ENCODE measurements at regions not wholly inside any gene's neighbourhood (a gene's known extent, or its start where the extent isn't known, plus 50 kb on each side); places are given as distances from the start of the nearest gene placed in this dataset.

DNA sequence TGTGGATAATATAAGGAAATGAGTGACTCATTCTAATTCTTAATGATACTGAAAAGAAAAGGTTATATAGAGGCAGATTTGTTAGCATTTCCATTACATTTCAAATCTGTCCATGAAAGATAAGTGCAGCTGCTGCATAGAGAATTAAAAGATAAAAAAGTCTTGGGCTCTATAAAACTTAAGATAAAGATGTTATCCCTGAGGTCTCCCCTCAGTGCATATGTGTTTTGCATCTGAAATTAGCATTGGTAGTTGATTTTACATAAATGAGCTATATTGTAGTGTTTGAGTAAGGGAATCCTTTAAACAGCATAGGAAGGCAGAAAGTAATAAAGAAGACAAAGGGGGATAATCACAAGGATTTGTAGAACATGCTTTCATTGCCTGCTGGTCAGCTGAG is 206.2 kb downstream of the FSCB start:
- ChIA-PET POLR2A (no interaction called here), CTCF (no interaction called here)
- TF ChIP-seq, protein P1, sequence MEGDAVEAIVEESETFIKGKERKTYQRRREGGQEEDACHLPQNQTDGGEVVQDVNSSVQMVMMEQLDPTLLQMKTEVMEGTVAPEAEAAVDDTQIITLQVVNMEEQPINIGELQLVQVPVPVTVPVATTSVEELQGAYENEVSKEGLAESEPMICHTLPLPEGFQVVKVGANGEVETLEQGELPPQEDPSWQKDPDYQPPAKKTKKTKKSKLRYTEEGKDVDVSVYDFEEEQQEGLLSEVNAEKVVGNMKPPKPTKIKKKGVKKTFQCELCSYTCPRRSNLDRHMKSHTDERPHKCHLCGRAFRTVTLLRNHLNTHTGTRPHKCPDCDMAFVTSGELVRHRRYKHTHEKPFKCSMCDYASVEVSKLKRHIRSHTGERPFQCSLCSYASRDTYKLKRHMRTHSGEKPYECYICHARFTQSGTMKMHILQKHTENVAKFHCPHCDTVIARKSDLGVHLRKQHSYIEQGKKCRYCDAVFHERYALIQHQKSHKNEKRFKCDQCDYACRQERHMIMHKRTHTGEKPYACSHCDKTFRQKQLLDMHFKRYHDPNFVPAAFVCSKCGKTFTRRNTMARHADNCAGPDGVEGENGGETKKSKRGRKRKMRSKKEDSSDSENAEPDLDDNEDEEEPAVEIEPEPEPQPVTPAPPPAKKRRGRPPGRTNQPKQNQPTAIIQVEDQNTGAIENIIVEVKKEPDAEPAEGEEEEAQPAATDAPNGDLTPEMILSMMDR (IDR thresholded peaks at IDR 0.05; ENCODE audit: insufficient read depth, low read length, missing control alignments): no peak
- H3K4me3 ChIP-seq (ENCODE audit: low read depth, low read length): no peak overlapping the region
- no peak for DNase-seq (ENCODE audit: low read depth, low spot score)

DNA sequence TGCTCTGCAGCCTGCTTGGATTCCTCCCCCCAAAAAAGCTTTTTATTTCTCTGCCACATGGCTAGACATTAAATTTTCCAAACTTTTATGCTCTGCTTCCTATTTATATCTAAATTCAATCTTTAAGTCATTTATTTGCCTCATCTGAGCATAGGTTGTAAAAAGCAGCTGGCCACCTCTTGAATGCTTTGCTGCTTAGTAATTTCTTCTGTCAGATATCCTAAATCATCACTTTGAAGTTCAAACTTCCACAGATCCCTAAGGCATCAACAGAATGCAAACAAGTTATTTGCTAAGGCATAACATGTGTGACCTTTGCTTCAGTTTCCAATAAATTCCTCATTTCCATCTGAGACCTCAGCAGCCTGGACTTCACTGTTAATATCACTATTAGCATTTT is 209.6 kb downstream of the FSCB start:
- TF ChIP-seq, protein P1 (IDR thresholded peaks at IDR 0.05; ENCODE audit: insufficient read depth, low read length, missing control alignments): no peak
- ChIA-PET CTCF (no interaction called here), POLR2A (no interaction called here)
- no peak overlapping the region for H3K4me3 ChIP-seq (ENCODE audit: low read depth, low read length)
- no peak for DNase-seq (ENCODE audit: low read depth, low spot score)

DNA sequence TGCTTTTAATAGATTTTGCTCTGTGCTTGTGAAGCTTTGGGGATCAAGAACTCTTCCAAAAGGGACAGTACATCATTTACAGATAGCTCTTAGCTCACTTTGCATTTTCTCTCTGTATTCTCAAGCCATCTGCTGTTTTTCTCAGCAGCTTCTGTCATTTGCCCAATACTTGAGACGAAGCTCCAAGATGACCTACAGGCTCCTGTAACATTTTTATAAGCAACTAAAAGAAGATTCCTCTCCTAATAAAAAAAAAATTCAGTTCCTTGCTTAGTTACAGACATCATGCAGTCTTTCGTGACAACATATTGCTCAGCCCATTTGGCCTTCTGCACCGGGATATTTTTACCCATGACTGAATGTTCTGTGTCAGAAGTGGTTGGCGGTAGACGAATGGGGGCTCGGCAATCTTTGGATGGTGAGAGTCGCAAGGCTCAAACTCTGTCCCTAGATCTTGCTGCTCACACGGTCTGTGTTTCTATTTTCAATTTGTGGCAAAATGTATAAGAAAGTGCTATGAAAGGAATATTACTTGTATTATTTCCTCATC is 215.6 kb downstream of the FSCB start:
- POLR2A ChIA-PET: no interaction called here
- CTCF ChIA-PET: no interaction called here

DNA sequence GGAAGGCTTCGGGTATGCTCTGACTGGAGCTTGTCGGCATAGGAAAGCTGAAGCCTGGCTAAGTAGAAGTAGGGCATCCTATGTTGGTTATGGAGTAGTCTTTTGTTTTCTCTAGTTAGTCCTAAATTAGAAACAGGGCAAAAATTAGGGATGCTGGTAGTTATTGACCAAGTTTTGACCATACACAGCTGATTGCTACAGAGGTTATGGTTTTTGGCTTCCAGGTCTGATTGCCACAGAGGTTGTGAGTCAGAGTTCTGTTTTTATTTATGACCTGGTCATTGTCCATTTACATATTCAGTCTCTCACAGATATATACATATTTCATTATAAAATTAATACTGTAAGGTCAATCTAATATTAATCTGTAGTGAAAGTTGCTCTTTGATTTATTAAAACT is 219.2 kb downstream of the FSCB start:
- no peak for DNase-seq (ENCODE audit: low read depth, low spot score)
- ChIA-PET POLR2A (no interaction called here), CTCF (no interaction called here)
- no peak overlapping the region for H3K4me3 ChIP-seq (ENCODE audit: low read depth, low read length)
- TF ChIP-seq, protein P1 (IDR thresholded peaks at IDR 0.05; ENCODE audit: insufficient read depth, low read length, missing control alignments): no peak

More for the DNA sequence above, 215.6 kb downstream of the FSCB start:
- no peak for DNase-seq (ENCODE audit: low read depth, low spot score)
- no peak overlapping the region for H3K4me3 ChIP-seq (ENCODE audit: low read depth, low read length)
- TF ChIP-seq, protein P1 (IDR thresholded peaks at IDR 0.05; ENCODE audit: insufficient read depth, low read length, missing control alignments): no peak

DNA sequence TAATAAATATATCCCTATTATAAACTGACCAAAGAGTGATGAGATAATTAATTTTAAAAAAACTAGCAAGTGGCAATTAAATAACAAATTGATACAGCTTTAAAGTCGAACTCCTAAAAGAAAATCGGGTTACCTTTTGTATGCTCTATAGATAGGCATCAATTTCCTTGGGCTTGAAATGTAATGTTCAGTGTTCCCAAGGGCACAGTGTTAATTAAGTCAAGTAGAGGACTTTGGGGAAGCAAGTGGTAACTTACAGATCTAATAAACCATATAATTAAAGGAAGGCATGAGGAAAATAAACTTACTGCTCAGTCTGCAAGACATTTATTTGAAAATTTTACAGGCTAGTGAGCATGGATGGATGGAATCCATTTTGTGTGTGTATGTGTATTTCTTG is 220.9 kb downstream of the FSCB start:
- ChIA-PET POLR2A (no interaction called here), CTCF (no interaction called here)
- no peak overlapping the region for H3K4me3 ChIP-seq (ENCODE audit: low read depth, low read length)
- TF ChIP-seq, protein P1 (IDR thresholded peaks at IDR 0.05; ENCODE audit: insufficient read depth, low read length, missing control alignments): no peak
- no peak for DNase-seq (ENCODE audit: low read depth, low spot score)

DNA sequence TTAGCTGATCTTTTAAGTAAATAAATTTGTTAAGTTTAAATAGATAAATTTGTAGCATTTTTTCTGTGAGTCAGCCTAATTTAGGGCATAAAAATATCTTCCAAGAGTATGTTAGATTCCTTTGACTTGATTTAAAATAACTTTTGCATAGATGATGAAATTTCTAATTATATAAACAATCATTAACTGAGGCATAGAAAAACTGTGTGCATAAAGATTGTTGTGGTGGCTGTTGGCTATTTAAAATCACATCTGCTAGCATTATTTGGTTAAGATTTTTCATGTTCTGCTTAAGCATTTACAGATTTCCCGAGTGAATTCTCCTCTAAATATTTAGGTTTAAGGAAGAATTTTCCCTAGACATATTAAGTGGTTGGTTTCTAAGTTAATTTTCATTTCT is 223.2 kb downstream of the FSCB start:
- TF ChIP-seq, protein P1 (IDR thresholded peaks at IDR 0.05; ENCODE audit: insufficient read depth, low read length, missing control alignments): no peak
- ChIA-PET POLR2A (no interaction called here), CTCF (no interaction called here)
- H3K4me3 ChIP-seq (ENCODE audit: low read depth, low read length): no peak overlapping the region
- no peak for DNase-seq (ENCODE audit: low read depth, low spot score)
